Breast epithelium (tissue), 3 donors: ENCODE measurements at regions not wholly inside any gene's neighbourhood (a gene's known extent, or its start where the extent isn't known, plus 50 kb on each side); places are given as distances from the start of the nearest gene placed in this dataset.

Experiments used
- CTCF ChIP-seq, 3 donors: fragments of 450-650 bp; IDR thresholded peaks; one replicate each; pipeline ENCODE4 v1.5.1; 2016 to 2017; ENCODE audit warnings: antibody characterized with exemption in 3 of 3, mild to moderate bottlenecking in 3 of 3, moderate library complexity in 3 of 3
- POLR2A ChIP-seq: fragments of 450-650 bp; IDR thresholded peaks from one replicate; pipeline ENCODE4 v1.6.1; 2016; ENCODE audit warnings: antibody characterized with exemption, mild to moderate bottlenecking, moderate library complexity

- TF ChIP-seq CTCF (IDR thresholded peaks at IDR 0.05) = no peak
- no peak for TF ChIP-seq POLR2A
Measured at GRCh38 chr2:225136552-225136951, 94.3 kb upstream of the DOCK10 start.
